ENCODE measurements at regions not wholly inside any gene's neighbourhood (a gene's known extent, or its start where the extent isn't known, plus 50 kb on each side); places are given as distances from the start of the nearest gene placed in this dataset.

GRCh38 chr9:81083854-81084512 lies 605.4 kb downstream of the TLE1 start:
- Histone ChIP-seq H4K20me1 (replicated peaks in 1 of 2; ENCODE audit: control insufficient read depth in 1 of 2, insufficient read depth in 2 of 2, low read length in 2 of 2) (no peaks in the 10 kb centered on the region), H2BK15ac (ENCODE audit: low read length) (no peak overlapping the region), H3K4ac (replicated peaks; ENCODE audit: insufficient read length, low read depth, low read length) (no peak overlapping the region), H3K18ac (ENCODE audit: extremely low read depth, low read length) (no peak overlapping the region), H3K79me2 (ENCODE audit: control insufficient read depth in 1 of 2, insufficient read depth in 2 of 2, low read length in 2 of 2) (no peaks in the 10 kb centered on the region), H2AK5ac (ENCODE audit: low read depth, low read length) (no peak overlapping the region), H3K27me3 (replicated peaks in 1 of 4; ENCODE audit: control insufficient read depth in 3 of 4, extremely low read depth in 1 of 4, insufficient read depth in 3 of 4, low read length in 3 of 4) (no peaks in the 10 kb centered on the region), H2AFZ (ENCODE audit: low read length) (no peak overlapping the region), H3K9me3 (ENCODE audit: insufficient read depth in 2 of 2, low read depth in 1 of 2, low read length in 1 of 2) (no peaks in the 10 kb centered on the region), H3K4me1 (replicated peaks in 1 of 4; ENCODE audit: control insufficient read depth in 3 of 4, insufficient read depth in 4 of 4, low read length in 3 of 4) (no peaks in the 10 kb centered on the region), H3K4me3 (ENCODE audit: extremely low read depth in 1 of 4, insufficient read depth in 2 of 4, low read depth in 3 of 4, low read length in 4 of 4) (no peak overlapping the region), H3K9ac (replicated peaks in 1 of 4; ENCODE audit: extremely low read depth in 1 of 4, low read depth in 3 of 4, low read length in 3 of 4) (no peak overlapping the region), H2BK5ac (ENCODE audit: low read depth, low read length) (no peak overlapping the region), H2BK20ac (ENCODE audit: low read length) (no peak overlapping the region), H3K23ac (ENCODE audit: insufficient read length) (no peak overlapping the region), H2BK12ac (ENCODE audit: low read depth, low read length) (no peak overlapping the region), H3K14ac (ENCODE audit: insufficient read length) (no peak overlapping the region), H3K23me2 (ENCODE audit: low read depth, low read length) (no peaks in the 10 kb centered on the region), H3K36me3 (ENCODE audit: control insufficient read depth in 2 of 4, insufficient read depth in 4 of 4, low read length in 3 of 4) (no peaks in the 10 kb centered on the region), H4K5ac (ENCODE audit: insufficient read length, low read depth, low read length) (no peak overlapping the region), H2BK120ac (replicated peaks; ENCODE audit: low read depth, low read length) (no peak overlapping the region), H3K79me1 (ENCODE audit: low read depth, low read length) (no peaks in the 10 kb centered on the region), H3K4me2 (ENCODE audit: insufficient read depth in 1 of 2, low read depth in 2 of 2, low read length in 2 of 2) (no peak overlapping the region), H3K56ac (replicated peaks; ENCODE audit: insufficient read length, low read depth, low read length) (no peak overlapping the region), H3K27ac (ENCODE audit: low read depth, low read length) (no peak overlapping the region), H4K91ac (replicated peaks; ENCODE audit: insufficient read length, low read length) (no peak overlapping the region), H4K8ac (ENCODE audit: extremely low read depth, insufficient read depth, low read length) (no peak overlapping the region)
- FAIRE-seq (no peak), DNase-seq (ENCODE audit: low read depth in 1 of 2, low spot score in 2 of 2) (no peak)
- CTCF ChIA-PET (ENCODE audit: partially characterized antibody): no interaction called here
- POLR2A ChIA-PET (ENCODE audit: partially characterized antibody): no interaction called here
- no peak for TF ChIP-seq SIX5 (IDR thresholded peaks at IDR 0.05; ENCODE audit: low read depth, low read length)
- TF ChIP-seq SP2 (IDR thresholded peaks at IDR 0.05; ENCODE audit: low read length): no peak
- no peak for TF ChIP-seq EGR1 (IDR thresholded peaks at IDR 0.05; ENCODE audit: borderline replicate concordance, low read depth, low read length)
- TF ChIP-seq FOSL1 (IDR thresholded peaks at IDR 0.05; ENCODE audit: insufficient read depth, low read depth, low read length): no peak
- no peak for TF ChIP-seq CEBPB (IDR thresholded peaks at IDR 0.05; ENCODE audit: low read depth, low read length)
- no peak for TF ChIP-seq HDAC2 (IDR thresholded peaks at IDR 0.05; ENCODE audit: borderline replicate concordance in 1 of 2, low read depth in 2 of 2, low read length in 2 of 2)
- no peak for TF ChIP-seq CTCF (IDR thresholded peaks at IDR 0.05; ENCODE audit: control extremely low read depth in 1 of 3, insufficient read depth in 1 of 3, low read depth in 1 of 3, low read length in 3 of 3)
- WGBS, 2 experiments (ENCODE audit: extremely low coverage in 1 of 2, insufficient coverage in 1 of 2, insufficient read length in 1 of 2, insufficient replicate concordance in 2 of 2, low coverage in 1 of 2, low lambda C conversion rate in 2 of 2, missing lambda C conversion rate in 1 of 2): 93% methylated on average over 3 of the region's 3 CpGs; no CpG with 5 or more reads in 1 of the 2 experiments
